ENCODE measurements at regions not wholly inside any gene's neighbourhood (a gene's known extent, or its start where the extent isn't known, plus 50 kb on each side); places are given as distances from the start of the nearest gene placed in this dataset.
"Not testable (repeated sequence)": the region's sequence is repeated elsewhere in the genome, so short reads cannot be mapped to it uniquely, and the experiment has no call there.

GRCh38 chr12:17361224-17361623, 728.8 kb downstream of the RERGL start:
- FAIRE-seq = no peak
- no peak for DNase-seq (ENCODE audit: low spot score)

- FAIRE-seq = no peak
- no peak for DNase-seq (ENCODE audit: low spot score)
Observed at GRCh38 chr12:17358835-17359234, 731.2 kb downstream of the RERGL start.

- DNase-seq (ENCODE audit: low spot score) (no peak), FAIRE-seq (no peak)
Observed at GRCh38 chr12:17357396-17357795, 732.6 kb downstream of the RERGL start.

- DNase-seq (ENCODE audit: low spot score) (no peak), FAIRE-seq (no peak)
Observed at GRCh38 chr12:17352164-17352563, 737.8 kb downstream of the RERGL start.

GRCh38 chr12:17348311-17348710, 741.7 kb downstream of the RERGL start:
- no peak for FAIRE-seq
- DNase-seq (ENCODE audit: low spot score) = no peak

- FAIRE-seq (no peak), DNase-seq (ENCODE audit: low spot score) (no peak)
Observed at GRCh38 chr12:17344649-17345048, 738.7 kb upstream of the LMO3 start.

GRCh38 chr12:17342381-17342961, 736.5 kb upstream of the LMO3 start:
- DNase-seq (ENCODE audit: low spot score) (no peak), FAIRE-seq (no peak)

GRCh38 chr12:17335487-17335886, 729.5 kb upstream of the LMO3 start:
- no peak for DNase-seq (ENCODE audit: low spot score)
- no peak for FAIRE-seq

- no peak for FAIRE-seq
- no peak for DNase-seq (ENCODE audit: low spot score)
Observed at GRCh38 chr12:17334784-17335183, 728.8 kb upstream of the LMO3 start.

- FAIRE-seq = peak; percentile 53
Observed at GRCh38 chr12:17333287-17333686, 727.3 kb upstream of the LMO3 start.

GRCh38 chr12:17326649-17327048, 720.7 kb upstream of the LMO3 start:
- FAIRE-seq = no peak
- DNase-seq (ENCODE audit: low spot score) = no peak

More at GRCh38 chr12:17333287-17333686, 727.3 kb upstream of the LMO3 start:
- DNase-seq (ENCODE audit: low spot score) = peak; percentile 33

GRCh38 chr12:17322090-17322489, 716.1 kb upstream of the LMO3 start:
- DNase-seq (ENCODE audit: low spot score) (no peak), FAIRE-seq (no peak)

GRCh38 chr12:17304503-17305347, 698.8 kb upstream of the LMO3 start:
- FAIRE-seq (peak; percentile 73), DNase-seq (ENCODE audit: low spot score) (peak; percentile 46)

- DNase-seq (ENCODE audit: low spot score) = no peak
- no peak for FAIRE-seq
Observed at GRCh38 chr12:17302001-17302400, 696.0 kb upstream of the LMO3 start.

- DNase-seq (ENCODE audit: low spot score) = no peak
- FAIRE-seq = no peak
Observed at GRCh38 chr12:17301544-17301943, 695.6 kb upstream of the LMO3 start.

GRCh38 chr12:17296882-17297281, 690.9 kb upstream of the LMO3 start:
- no peak for DNase-seq (ENCODE audit: low spot score)
- FAIRE-seq = no peak

- no peak for FAIRE-seq
- DNase-seq (ENCODE audit: low spot score) = no peak
Observed at GRCh38 chr12:17286874-17287273, 680.9 kb upstream of the LMO3 start.

GRCh38 chr12:17284873-17285272, 678.9 kb upstream of the LMO3 start:
- no peak for FAIRE-seq
- DNase-seq (ENCODE audit: low spot score) = no peak

- DNase-seq (ENCODE audit: low spot score) (no peak), FAIRE-seq (no peak)
Observed at GRCh38 chr12:17283563-17283962, 677.6 kb upstream of the LMO3 start.

- not testable (repeated sequence) for FAIRE-seq
Observed at GRCh38 chr12:17282169-17282568, 676.2 kb upstream of the LMO3 start.

GRCh38 chr12:17278946-17279345, 673.0 kb upstream of the LMO3 start:
- peak; percentile 40 for FAIRE-seq
- DNase-seq (ENCODE audit: low spot score) = no peak

More at GRCh38 chr12:17282169-17282568, 676.2 kb upstream of the LMO3 start:
- DNase-seq (ENCODE audit: low spot score) = not testable (repeated sequence)

- DNase-seq (ENCODE audit: low spot score) = no peak
- FAIRE-seq = no peak
Observed at GRCh38 chr12:17276196-17276595, 670.2 kb upstream of the LMO3 start.

- DNase-seq (ENCODE audit: low spot score) (no peak), FAIRE-seq (no peak)
Observed at GRCh38 chr12:17266856-17267255, 660.9 kb upstream of the LMO3 start.
